Peyer's patch (tissue), 4 donors: ENCODE measurements at regions not wholly inside any gene's neighbourhood (a gene's known extent, or its start where the extent isn't known, plus 50 kb on each side); places are given as distances from the start of the nearest gene placed in this dataset.

Experiments used
- DNase-seq, 3 donors: peaks; one replicate each; pipeline ENCODE4 v3.0.0-alpha.2; 2017 to 2019
- H3K27ac ChIP-seq, 4 donors: fragments of 200-600 bp; sonication (generic); one replicate each; pipeline ENCODE4 v1.5.1; 2016 to 2019
- H3K27me3 ChIP-seq, 2 donors: fragments of 200-600 bp; sonication (generic); one replicate each; pipeline ENCODE4 v1.5.1; 2019
- H3K36me3 ChIP-seq, 3 donors: fragments of 200-600 bp; sonication (generic); one replicate each; pipeline ENCODE4 v1.5.1; 2016 to 2019
- H3K4me1 ChIP-seq, 4 donors: fragments of 200-600 bp; sonication (generic); one replicate each; pipeline ENCODE4 v1.5.1; 2016 to 2019
- H3K4me3 ChIP-seq, 4 donors: fragments of 200-600 bp; sonication (generic); 1 replicate in 3 of 4; 2 replicates in 1 of 4; pipeline ENCODE4 v1.5.1; 2016 to 2019; ENCODE audit warnings: mild to moderate bottlenecking in 1 of 4
- H3K9me3 ChIP-seq, 4 donors: fragments of 200-600 bp; sonication (generic); one replicate each; pipeline ENCODE4 v1.5.1; 2016 to 2019; ENCODE audit warnings: mild to moderate bottlenecking in 1 of 4
- CTCF ChIP-seq, 6 experiments: fragments of 450-650 bp in 4 of 6; fragments of 200-600 bp in 2 of 6; sonication (generic) in 1 of 6; IDR thresholded peaks; one replicate each; pipeline ENCODE4 v1.5.1; 2017 to 2019; ENCODE audit warnings: antibody characterized with exemption in 6 of 6, mild to moderate bottlenecking in 3 of 6, moderate library complexity in 1 of 6
- POLR2A ChIP-seq, 2 donors: fragments of 450-650 bp; IDR thresholded peaks; one replicate each; pipeline ENCODE4 v1.5.1; 2017; ENCODE audit warnings: antibody characterized with exemption in 2 of 2, mild to moderate bottlenecking in 2 of 2, moderate library complexity in 2 of 2

DNA sequence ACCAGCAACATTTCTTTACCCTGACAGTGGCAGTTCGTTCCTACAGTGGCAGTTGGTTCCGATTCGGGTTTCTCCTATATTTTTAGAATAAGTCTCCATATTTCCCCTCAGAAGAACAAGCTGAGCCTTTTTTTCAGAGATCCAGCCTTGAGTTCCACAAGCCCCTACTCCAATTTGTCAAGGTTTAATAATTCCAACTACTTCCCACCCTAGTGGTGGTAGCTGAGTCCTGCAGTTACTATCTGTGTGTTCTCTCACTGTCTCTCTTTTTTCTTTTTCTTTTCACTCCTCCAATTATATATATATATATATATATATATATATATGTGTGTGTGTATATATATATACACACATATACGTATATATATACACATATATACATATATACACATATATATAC lies 1347.3 kb downstream of the PCDH9 start:
- no peaks in the 10 kb centered on the region for H3K9me3 ChIP-seq
- H3K36me3 ChIP-seq: no peaks in the 10 kb centered on the region
- no peak for TF ChIP-seq POLR2A (IDR thresholded peaks at IDR 0.05)
- TF ChIP-seq CTCF (IDR thresholded peaks at IDR 0.05): no peak
- DNase-seq: no peak
- no peaks in the 10 kb centered on the region for H3K27me3 ChIP-seq
- H3K4me3 ChIP-seq: no peak overlapping the region
- H3K27ac ChIP-seq: no peak overlapping the region
- no peaks in the 10 kb centered on the region for H3K4me1 ChIP-seq

- Histone ChIP-seq H3K4me1 (no peaks in the 10 kb centered on the region), H3K36me3 (no peaks in the 10 kb centered on the region), H3K9me3 (no peaks in the 10 kb centered on the region), H3K27ac (no peak overlapping the region), H3K4me3 (no peak overlapping the region), H3K27me3 (no peaks in the 10 kb centered on the region)
- DNase-seq: no peak
- no peak for TF ChIP-seq CTCF (IDR thresholded peaks at IDR 0.05)
These were observed 1348.5 kb downstream of the PCDH9 start for GRCh38 chr13:65881561-65882155.

- no peaks in the 10 kb centered on the region for H3K4me1 ChIP-seq
- H3K27me3 ChIP-seq: no peaks in the 10 kb centered on the region
- H3K27ac ChIP-seq: no peak overlapping the region
- no peaks in the 10 kb centered on the region for H3K36me3 ChIP-seq
- DNase-seq: no peak
- no peak overlapping the region for H3K4me3 ChIP-seq
- no peaks in the 10 kb centered on the region for H3K9me3 ChIP-seq
- TF ChIP-seq CTCF (IDR thresholded peaks at IDR 0.05) (no peak), POLR2A (IDR thresholded peaks at IDR 0.05) (no peak)
These were observed 1355.1 kb downstream of the PCDH9 start for GRCh38 chr13:65875031-65875430.

DNA sequence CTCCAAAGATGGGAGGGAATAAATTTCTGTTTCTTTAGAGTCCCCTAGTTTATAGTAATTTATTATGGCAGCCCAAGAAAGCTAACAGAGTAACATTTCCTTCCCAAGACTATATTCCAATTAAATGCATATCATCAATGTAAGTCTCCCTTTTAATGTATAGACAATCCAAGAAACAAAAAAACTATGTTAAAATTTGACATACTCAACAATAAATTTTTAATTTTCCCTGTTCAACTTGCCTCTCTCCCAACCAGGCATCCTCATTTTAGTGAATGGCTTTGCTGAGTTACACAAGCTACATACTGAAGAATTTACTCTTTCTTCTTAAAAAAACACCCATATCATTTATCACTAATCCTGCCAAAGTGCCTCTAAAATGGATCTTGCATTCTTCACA lies 1357.7 kb downstream of the PCDH9 start:
- H3K27ac ChIP-seq: no peak overlapping the region
- no peak for TF ChIP-seq CTCF (IDR thresholded peaks at IDR 0.05)
- no peak for TF ChIP-seq POLR2A (IDR thresholded peaks at IDR 0.05)
- DNase-seq: no peak
- H3K4me3 ChIP-seq: no peak overlapping the region
- no peaks in the 10 kb centered on the region for H3K27me3 ChIP-seq
- H3K36me3 ChIP-seq: no peaks in the 10 kb centered on the region
- no peaks in the 10 kb centered on the region for H3K9me3 ChIP-seq
- H3K4me1 ChIP-seq: no peaks in the 10 kb centered on the region

GRCh38 chr13:65868884-65869283 lies 1361.3 kb downstream of the PCDH9 start:
- no peak for TF ChIP-seq CTCF (IDR thresholded peaks at IDR 0.05)
- no peaks in the 10 kb centered on the region for H3K27me3 ChIP-seq
- H3K9me3 ChIP-seq: no peaks in the 10 kb centered on the region
- H3K4me3 ChIP-seq: no peak overlapping the region
- no peaks in the 10 kb centered on the region for H3K36me3 ChIP-seq
- DNase-seq: no peak
- no peak overlapping the region for H3K27ac ChIP-seq
- no peaks in the 10 kb centered on the region for H3K4me1 ChIP-seq

- no peaks in the 10 kb centered on the region for H3K4me1 ChIP-seq
- TF ChIP-seq POLR2A (IDR thresholded peaks at IDR 0.05): no peak
- TF ChIP-seq CTCF (IDR thresholded peaks at IDR 0.05): no peak
These were observed 1362.0 kb downstream of the PCDH9 start for GRCh38 chr13:65868099-65868498.

More at GRCh38 chr13:65868099-65868498, 1362.0 kb downstream of the PCDH9 start:
- Histone ChIP-seq H3K36me3 (no peaks in the 10 kb centered on the region), H3K27ac (no peak overlapping the region), H3K27me3 (no peaks in the 10 kb centered on the region), H3K4me3 (no peak overlapping the region), H3K9me3 (no peaks in the 10 kb centered on the region)
- no peak for DNase-seq
